ENCODE measurements at regions not wholly inside any gene's neighbourhood (a gene's known extent, or its start where the extent isn't known, plus 50 kb on each side); places are given as distances from the start of the nearest gene placed in this dataset.

DNA sequence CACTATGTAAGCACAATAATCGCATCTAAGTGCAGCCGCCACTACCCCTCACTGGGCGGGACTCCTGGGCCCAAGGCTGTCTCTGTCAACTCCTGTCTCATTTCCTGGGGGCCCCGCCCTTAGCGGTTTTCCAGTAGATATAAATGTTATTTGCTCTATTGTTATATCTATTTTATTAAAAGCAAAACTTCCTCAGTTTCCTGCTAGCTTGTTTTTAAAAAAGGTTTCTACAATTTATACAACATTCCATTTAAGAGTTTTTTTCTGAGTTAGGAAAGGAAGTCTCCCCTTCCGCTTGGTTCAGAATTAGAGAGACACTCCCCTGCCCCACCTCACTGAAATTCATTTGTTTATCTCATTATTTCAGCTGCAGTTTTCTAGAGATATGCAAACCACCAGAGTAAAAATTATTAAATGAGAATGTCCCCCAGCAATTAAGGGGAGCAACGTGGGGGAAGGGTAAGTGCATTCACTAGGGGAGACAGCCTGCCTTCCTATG, 82.7 kb downstream of the RAMP3 start:
- intact Hi-C loops (cut with DNase I): no loop called here

DNA sequence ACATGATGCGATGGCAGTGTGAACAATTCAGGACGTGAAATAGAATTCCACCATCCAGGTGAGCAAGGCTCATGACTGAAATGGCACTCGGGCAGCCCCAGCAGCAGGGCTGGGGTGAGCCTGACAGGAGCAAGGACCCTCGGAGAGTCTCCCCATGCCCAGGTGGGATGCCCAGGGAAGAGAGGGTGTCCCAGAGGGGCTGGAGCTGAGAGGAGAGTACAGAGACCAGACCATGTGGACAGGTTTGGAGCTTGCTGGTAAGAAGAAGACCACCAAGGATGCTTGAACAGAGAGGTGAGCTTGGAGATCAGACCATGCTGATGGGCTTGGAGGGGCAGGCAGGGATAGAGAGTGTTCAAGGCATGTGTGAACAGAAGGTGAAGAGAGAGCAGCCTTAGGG, 83.3 kb downstream of the RAMP3 start:
- WGBS, 2 donors: 72 to 82% methylated on average over 4 of the region's 4 CpGs
- H3K27ac ChIP-seq: peak overlapping the region in 2 of 3 donors; percentile 5 to 53
- no peaks in the 10 kb centered on the region for H3K36me3 ChIP-seq
- no peak overlapping the region for H3K4me3 ChIP-seq (replicated peaks in 1 of 3)
- DNase-seq: no peak
- intact Hi-C loops (cut with DNase I): no loop called here
- H3K9me3 ChIP-seq: no peaks in the 10 kb centered on the region
- no peaks in the 10 kb centered on the region for H3K27me3 ChIP-seq
- TF ChIP-seq, protein P1, sequence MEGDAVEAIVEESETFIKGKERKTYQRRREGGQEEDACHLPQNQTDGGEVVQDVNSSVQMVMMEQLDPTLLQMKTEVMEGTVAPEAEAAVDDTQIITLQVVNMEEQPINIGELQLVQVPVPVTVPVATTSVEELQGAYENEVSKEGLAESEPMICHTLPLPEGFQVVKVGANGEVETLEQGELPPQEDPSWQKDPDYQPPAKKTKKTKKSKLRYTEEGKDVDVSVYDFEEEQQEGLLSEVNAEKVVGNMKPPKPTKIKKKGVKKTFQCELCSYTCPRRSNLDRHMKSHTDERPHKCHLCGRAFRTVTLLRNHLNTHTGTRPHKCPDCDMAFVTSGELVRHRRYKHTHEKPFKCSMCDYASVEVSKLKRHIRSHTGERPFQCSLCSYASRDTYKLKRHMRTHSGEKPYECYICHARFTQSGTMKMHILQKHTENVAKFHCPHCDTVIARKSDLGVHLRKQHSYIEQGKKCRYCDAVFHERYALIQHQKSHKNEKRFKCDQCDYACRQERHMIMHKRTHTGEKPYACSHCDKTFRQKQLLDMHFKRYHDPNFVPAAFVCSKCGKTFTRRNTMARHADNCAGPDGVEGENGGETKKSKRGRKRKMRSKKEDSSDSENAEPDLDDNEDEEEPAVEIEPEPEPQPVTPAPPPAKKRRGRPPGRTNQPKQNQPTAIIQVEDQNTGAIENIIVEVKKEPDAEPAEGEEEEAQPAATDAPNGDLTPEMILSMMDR (IDR thresholded peaks at IDR 0.05): no peak
- TF ChIP-seq POLR2A (IDR thresholded peaks at IDR 0.05): no peak
- no peaks in the 10 kb centered on the region for H3K4me1 ChIP-seq

More for the DNA sequence above, 82.7 kb downstream of the RAMP3 start:
- H3K4me3 ChIP-seq (replicated peaks in 1 of 3): no peak overlapping the region
- TF ChIP-seq, protein P1 (IDR thresholded peaks at IDR 0.05): no peak
- TF ChIP-seq POLR2A (IDR thresholded peaks at IDR 0.05): no peak
- peak overlapping the region in 1 of 3 donors; percentile 53 for H3K27ac ChIP-seq
- no peaks in the 10 kb centered on the region for H3K4me1 ChIP-seq
- 79 to 82% methylated on average over 7 of the region's 7 CpGs for WGBS, 2 donors
- H3K36me3 ChIP-seq: no peaks in the 10 kb centered on the region
- peak in 1 of 2 donors; percentile 19 for DNase-seq
- no peaks in the 10 kb centered on the region for H3K27me3 ChIP-seq
- no peaks in the 10 kb centered on the region for H3K9me3 ChIP-seq

DNA sequence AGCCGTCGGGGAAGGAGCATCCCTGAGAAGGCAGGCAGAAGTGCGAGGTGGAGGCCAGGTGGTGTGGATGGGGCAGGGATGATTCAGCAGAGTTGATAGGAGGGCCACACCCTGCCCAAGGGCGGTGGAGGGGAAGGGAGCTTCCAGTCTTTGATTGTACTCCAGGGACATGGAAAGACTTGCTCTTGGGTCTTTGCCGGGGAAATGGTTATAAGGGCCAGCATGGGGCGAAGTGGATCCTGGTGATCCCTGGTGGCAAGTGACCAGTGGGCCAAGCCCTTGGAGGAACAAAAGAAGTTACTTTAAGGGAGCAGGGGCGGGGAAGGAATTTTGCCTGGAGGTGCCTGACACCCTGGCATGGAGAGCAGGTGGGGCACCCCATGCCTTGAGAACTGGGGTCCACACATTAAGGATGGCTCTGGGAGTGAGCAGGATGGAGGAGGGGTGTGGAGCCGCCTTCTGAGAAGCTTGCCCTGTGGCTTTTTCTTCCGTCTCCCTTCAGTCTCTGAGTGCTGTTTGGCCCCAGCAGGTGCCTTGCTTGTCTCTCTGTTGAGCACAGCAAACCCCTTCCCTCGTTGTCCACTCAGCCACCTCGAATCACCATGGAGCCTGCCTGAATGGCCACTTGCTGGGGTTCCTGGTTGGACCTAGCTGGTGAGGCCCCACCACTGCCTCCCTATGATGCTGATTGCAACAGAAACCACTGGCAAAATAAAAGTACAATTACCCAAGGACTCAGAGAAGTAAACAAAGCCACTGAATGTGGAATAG, 83.9 kb downstream of the RAMP3 start:
- Histone ChIP-seq H3K4me3 (replicated peaks in 1 of 3) (no peak overlapping the region), H3K36me3 (no peaks in the 10 kb centered on the region), H3K4me1 (no peaks in the 10 kb centered on the region), H3K9me3 (no peaks in the 10 kb centered on the region), H3K27me3 (no peaks in the 10 kb centered on the region), H3K27ac (peak overlapping the region in 2 of 3 donors; percentile 5 to 53)
- no peak for DNase-seq
- WGBS, 2 donors: 73 to 74% methylated on average over 11 of the region's 11 CpGs
- intact Hi-C loops (cut with DNase I): no loop called here
- no peak for TF ChIP-seq POLR2A (IDR thresholded peaks at IDR 0.05)
- TF ChIP-seq, protein P1 (IDR thresholded peaks at IDR 0.05): no peak

DNA sequence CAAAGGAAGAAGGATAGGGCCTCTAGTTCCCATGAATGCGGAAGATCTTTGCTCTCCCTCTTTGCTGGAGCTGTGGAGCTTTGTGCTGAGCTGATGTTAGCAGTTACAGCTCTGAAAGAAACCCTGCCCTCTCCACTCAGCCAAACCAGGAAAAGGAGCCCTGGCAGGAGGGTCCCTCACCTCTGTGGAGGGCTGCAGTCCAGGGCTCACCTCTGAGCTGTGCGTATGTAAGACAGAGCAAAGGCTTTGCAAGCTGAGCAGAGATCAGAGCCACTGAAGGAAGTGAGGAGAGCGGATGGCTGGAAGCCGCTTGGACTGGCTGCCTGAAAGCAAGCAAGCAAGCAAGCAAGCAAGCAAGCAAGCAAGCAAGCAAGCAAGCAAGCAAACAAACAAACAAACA, 84.7 kb downstream of the RAMP3 start:
- DNase-seq: no peak
- intact Hi-C loops (cut with DNase I): no loop called here
- WGBS, 2 donors: 87 to 90% methylated on average over 4 of the region's 4 CpGs
- H3K36me3 ChIP-seq: no peaks in the 10 kb centered on the region
- TF ChIP-seq, protein P1 (IDR thresholded peaks at IDR 0.05): no peak
- no peak for TF ChIP-seq POLR2A (IDR thresholded peaks at IDR 0.05)
- H3K9me3 ChIP-seq: no peaks in the 10 kb centered on the region
- no peak overlapping the region for H3K27ac ChIP-seq
- no peaks in the 10 kb centered on the region for H3K4me1 ChIP-seq
- H3K27me3 ChIP-seq: no peaks in the 10 kb centered on the region
- H3K4me3 ChIP-seq (replicated peaks in 1 of 3): no peak overlapping the region

DNA sequence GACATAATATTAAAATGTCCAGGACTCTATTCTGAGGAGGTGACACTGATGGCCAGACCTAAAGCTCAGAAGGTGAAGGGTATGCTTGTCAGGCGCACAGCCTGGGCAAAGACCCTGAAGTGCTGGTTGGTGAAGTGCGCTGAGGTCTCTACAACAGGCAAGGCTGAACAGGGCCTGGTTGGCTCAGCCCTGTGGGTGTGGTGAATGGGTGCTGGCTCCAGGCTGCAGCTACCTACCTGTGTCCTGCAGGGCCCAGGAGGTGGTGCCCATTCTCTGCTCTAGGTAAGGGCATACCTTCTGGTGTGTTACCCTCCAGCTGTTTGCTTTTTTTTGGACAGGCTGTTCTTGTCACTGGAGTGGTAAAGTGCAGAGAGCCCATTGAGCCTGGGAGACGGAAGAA, 85.1 kb downstream of the RAMP3 start:
- no peak for DNase-seq
- TF ChIP-seq, protein P1 (IDR thresholded peaks at IDR 0.05): no peak
- no peak for TF ChIP-seq POLR2A (IDR thresholded peaks at IDR 0.05)
- WGBS, 2 donors: 75 to 97% methylated on average over 3 of the region's 3 CpGs

More for the DNA sequence above, 85.1 kb downstream of the RAMP3 start:
- Histone ChIP-seq H3K4me3 (replicated peaks in 1 of 3) (no peak overlapping the region), H3K4me1 (no peaks in the 10 kb centered on the region), H3K36me3 (no peaks in the 10 kb centered on the region), H3K27me3 (no peaks in the 10 kb centered on the region), H3K27ac (no peak overlapping the region), H3K9me3 (no peaks in the 10 kb centered on the region)
- intact Hi-C loops (cut with DNase I): no loop called here
